ENCODE measurements at regions not wholly inside any gene's neighbourhood (a gene's known extent, or its start where the extent isn't known, plus 50 kb on each side); places are given as distances from the start of the nearest gene placed in this dataset.

- TF ChIP-seq YY1 (IDR thresholded peaks at IDR 0.05; ENCODE audit: insufficient read depth, insufficient read length) (no peak), SUZ12 (IDR thresholded peaks at IDR 0.05; ENCODE audit: extremely low read depth, insufficient read depth, insufficient read length) (no peak)
Observed at GRCh38 chr1:222463059-222463730, 84.7 kb downstream of the HHIPL2 start.

Data from NT2/D1 (cell line).